GM12872 (cell line): ENCODE measurements at regions not wholly inside any gene's neighbourhood (a gene's known extent, or its start where the extent isn't known, plus 50 kb on each side); places are given as distances from the start of the nearest gene placed in this dataset.

ENCODE experiments used
- TF ChIP-seq, protein P1 (sequence below): IDR thresholded peaks from 3 replicates; pipeline ENCODE4 v1.5.1; 2011; ENCODE audit warnings: low read depth, mild to moderate bottlenecking, low read length, moderate library complexity; ENCODE audit not compliant: insufficient read depth

DNA sequence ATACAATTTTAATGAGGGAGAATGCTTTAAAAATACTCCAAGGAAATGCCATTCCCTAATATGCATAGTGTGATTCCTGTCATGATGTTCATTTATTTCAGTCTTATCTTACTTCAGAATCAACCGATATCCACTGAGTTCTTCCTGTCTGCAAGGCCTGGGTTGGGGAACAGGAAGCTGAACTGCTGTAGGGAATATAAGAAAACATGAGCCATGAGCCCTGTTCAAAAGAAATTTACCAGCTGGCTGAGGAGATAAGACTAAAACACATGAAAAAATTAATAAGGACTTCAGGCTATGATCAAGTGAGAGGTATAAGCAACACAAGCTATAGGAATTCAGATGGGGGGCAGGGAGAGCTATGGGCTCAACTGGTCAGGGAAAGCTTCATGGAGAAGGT, 184.7 kb downstream of the PLPP4 start:
- TF ChIP-seq, protein P1, sequence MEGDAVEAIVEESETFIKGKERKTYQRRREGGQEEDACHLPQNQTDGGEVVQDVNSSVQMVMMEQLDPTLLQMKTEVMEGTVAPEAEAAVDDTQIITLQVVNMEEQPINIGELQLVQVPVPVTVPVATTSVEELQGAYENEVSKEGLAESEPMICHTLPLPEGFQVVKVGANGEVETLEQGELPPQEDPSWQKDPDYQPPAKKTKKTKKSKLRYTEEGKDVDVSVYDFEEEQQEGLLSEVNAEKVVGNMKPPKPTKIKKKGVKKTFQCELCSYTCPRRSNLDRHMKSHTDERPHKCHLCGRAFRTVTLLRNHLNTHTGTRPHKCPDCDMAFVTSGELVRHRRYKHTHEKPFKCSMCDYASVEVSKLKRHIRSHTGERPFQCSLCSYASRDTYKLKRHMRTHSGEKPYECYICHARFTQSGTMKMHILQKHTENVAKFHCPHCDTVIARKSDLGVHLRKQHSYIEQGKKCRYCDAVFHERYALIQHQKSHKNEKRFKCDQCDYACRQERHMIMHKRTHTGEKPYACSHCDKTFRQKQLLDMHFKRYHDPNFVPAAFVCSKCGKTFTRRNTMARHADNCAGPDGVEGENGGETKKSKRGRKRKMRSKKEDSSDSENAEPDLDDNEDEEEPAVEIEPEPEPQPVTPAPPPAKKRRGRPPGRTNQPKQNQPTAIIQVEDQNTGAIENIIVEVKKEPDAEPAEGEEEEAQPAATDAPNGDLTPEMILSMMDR: no peak

DNA sequence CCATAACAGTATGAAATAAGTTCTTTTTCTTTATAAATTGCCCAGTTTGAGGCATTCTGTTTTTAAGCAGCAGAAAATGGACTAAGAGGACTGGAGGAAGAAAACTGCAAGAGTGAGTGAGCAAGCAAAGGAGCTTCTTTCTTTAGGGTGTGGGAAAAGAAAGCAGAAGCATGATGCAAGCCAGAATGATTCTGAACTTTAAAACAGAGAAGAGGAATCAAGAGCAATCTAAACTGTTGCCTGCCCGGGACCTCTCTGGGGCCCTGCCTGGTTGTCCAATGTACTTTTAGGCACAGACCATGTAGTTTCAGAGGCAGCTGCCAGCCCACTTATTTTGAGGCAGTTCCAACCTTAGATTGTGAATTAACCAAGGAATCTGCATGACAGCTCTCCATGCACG, 186.3 kb downstream of the PLPP4 start:
- TF ChIP-seq, protein P1: no peak

DNA sequence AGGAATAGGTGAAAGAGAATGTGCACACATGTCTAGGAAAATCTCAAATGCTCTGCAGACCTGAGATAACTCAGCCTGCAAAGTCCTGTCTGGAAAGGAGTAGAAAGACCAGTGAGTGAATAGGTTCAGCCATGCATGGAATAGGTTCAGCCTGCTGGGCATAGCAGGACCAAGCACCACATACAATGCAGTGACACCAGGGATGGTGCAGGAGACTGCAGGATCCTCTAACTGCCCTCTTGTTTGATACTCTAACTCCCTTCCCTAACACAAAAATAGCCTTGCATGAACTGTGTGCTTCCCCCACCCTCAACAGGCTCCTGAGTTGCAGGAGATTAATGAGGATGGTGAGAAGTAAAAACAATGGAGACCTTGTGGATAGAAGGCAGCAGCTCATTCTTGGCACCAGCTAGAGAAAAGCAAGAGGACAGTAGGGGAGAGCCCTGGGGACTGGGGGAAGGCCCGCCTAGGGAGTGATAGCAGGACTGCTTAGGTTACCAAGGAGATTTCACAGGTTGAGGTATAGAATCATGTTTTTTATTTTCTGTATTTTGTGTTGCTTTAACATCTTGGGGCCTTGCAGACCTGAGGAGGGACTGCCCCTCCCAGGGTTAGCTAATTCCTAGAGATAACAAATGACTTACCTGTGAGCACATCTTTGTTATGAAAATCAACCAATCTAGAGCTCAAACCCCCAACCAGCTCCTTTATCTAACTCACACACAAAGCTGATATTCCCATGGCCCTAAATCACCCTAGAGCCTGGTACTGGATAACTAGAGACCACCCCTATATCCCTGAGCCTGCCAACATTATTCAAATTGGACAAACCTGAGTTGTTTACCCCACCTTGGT, 187.8 kb downstream of the PLPP4 start:
- TF ChIP-seq, protein P1: no peak

DNA sequence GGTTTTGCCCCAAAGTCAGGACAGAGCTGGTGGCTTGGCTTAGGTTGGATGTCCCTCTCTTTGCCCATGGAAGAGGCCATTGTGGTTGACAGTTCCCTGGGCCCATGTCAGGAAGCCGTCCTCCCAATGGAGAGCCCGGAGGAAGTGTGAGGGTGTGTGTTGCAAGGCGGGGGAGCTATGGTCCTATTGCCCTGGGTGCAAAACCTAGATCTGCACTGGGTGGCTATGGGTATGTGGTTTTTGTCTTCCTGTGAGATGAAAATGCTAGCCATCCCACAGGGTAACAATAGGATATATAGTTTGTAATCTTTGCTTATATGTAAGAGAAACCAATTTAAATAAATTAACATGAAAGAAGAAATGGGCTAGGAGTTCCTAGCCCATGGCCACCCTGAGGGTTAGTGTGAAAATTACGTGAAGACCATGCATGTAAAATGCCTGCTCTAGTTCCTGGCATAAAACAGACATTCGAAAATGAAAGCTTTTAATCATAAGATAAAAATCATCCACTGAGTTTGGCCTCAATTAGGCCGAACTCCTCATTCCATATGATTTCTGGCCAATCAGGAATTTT, 189.2 kb downstream of the PLPP4 start:
- TF ChIP-seq, protein P1: no peak

DNA sequence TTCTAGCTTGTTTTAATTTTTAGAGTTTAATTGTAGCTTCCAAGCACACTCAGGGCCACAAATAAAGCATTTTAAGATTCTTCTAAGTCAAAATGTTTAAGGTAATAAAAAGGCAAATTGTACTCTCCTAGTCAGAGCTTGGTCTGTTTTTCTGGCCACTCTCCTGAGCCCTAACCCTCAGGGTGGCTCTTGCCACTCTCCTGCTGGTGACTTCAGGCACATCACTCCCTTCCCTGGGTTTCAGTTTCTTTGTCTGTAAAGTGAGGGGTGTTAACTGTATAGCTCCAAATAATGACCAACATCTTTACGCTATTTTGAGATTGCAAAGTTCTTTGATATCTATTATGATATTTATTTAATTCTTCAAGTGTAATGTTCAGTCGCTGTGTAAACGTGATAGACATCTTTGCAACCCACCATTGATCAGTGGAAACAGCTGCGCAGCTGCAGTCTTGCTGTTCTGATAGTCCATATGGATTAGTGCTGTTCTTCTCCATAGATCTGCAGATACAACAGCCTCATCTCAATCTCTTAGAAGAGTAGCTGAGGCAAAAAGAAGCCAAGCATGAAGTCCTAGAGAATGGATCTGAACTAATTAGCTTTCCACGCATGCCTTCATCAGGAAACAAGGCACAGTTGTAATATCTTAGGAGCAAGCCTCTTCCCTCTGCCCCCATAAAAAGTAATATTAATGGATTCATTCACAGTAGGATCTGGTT, 189.9 kb downstream of the PLPP4 start:
- TF ChIP-seq, protein P1: no peak

DNA sequence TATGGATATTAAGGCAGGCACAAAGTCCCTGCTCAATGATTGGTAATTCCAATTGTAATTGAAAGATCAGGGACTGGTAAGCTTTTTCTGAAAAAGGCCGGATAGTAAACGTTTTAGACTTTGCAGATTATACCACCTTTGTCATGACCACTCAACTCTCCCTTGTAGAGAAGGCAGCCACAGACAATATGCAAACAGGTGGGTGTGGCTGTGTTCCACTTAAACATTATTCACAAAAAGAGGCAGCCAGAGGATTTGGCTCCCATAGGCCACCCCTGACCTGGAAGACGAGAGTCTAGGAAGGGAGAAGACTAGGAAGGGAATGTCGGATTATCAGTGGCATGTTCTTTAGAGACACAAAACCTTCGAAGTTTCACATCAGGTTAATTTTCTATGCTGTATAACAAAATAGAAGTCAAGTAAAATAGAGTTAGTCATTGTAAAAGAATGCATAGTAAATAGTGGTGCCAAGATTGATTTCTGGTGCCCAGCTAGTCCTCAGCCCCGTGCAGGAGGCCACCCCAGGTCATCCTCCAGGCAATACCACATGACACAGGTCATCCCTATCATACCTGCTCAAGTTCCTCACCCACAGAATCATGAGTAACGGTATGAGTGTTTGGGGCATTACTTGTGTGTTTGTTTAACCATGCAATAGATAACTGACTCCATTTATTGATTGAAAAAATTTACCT, 193.8 kb downstream of the PLPP4 start:
- TF ChIP-seq, protein P1: no peak

DNA sequence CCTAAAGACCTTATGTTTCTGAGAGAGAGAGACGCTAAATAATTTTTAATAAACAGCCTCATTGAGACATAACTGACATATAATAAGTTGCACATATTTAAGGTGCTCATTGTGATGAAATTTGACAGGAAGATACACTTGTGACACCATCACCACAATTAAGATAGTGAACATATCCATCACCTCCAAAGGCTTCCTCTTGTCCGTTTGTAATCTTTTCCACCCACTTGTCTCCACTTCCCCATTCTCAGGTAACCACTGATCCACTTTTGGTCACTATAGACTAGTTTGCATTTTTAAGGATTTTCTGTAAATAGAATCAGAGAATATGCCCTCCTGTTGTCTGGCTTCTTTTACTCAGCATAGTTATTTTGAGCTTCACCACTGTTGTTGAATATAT, 195.1 kb upstream of the WDR11 start:
- TF ChIP-seq, protein P1: no peak
